ENCODE measurements at regions not wholly inside any gene's neighbourhood (a gene's known extent, or its start where the extent isn't known, plus 50 kb on each side); places are given as distances from the start of the nearest gene placed in this dataset.
"Not testable (repeated sequence)": the region's sequence is repeated elsewhere in the genome, so short reads cannot be mapped to it uniquely, and the experiment has no call there.

DNA sequence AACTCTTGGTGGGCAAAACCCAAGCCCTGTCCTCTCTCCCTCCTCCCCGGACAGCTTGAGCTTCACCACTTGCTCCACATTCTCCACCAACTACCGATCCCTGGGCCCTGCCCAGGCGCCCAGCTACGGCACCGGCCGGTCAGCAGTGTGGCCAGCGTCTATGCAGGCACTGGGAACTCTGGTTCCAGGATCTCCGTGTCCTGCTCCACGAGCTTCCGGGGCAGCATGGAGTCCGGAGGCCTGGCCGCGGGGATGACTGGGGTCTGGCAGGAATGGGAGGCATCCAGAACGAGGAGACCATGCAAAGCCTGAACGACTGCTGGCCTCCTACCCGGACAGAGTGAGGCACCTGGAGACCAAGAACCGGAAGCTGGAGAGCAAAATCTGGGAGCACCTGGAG, 68.9 kb upstream of the RTL6 start:
- no peak for TF ChIP-seq CTCF (IDR thresholded peaks at IDR 0.05; ENCODE audit: insufficient read depth, low read depth, low read length, missing control alignments)
- no peak for DNase-seq (ENCODE audit: low read depth)
- H3K4me3 ChIP-seq (ENCODE audit: low read depth, low read length), result no peak overlapping the region

DNA sequence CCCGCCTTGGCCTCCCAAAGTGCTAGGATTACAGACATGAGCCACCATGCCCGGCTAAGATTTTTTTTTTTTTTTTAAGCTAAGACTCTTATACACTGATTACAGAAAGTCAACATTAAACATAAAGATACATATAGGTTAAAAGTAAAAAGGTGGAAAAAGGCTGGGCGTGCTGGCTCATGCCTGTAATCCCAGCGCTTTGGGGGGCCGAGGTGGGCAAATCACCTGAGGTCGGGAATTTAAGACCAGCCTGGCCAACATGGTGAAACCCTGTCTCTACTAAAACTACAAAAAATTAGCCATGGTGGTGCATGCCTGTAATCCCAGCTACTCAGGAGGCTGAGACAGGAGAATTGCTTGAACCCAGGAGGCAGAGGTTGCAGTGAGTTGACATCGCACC, 64.6 kb upstream of the RTL6 start:
- DNase-seq (ENCODE audit: low read depth); H3K4me3 ChIP-seq (ENCODE audit: low read depth, low read length): not testable (repeated sequence)

- no peak for DNase-seq (ENCODE audit: low read depth)
- TF ChIP-seq CTCF (IDR thresholded peaks at IDR 0.05; ENCODE audit: insufficient read depth, low read depth, low read length, missing control alignments), result no peak
- H3K4me3 ChIP-seq (ENCODE audit: low read depth, low read length), result no peak overlapping the region
Observed at GRCh38 chr22:44561139-44561840, 63.3 kb upstream of the RTL6 start.

DNA sequence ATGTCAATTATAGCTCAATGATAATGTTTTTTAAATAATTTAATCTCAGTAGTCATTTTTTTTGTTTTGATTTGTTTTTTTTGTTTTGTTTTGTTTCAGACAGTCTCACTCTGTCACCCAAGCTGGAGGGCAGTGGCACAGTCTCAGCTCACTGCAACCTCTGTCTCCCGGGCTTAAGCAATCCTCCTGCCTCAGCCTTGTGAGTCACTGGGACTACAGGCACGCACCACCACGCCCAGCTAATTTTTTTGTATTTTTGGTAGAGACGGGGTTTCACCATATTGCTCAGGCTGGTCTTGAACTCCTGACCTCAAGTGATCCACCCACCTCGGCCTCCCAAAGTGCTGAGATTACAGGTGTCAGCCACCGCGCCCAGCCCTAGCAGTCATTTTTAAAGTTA, 60.6 kb upstream of the RTL6 start:
- DNase-seq (ENCODE audit: low read depth); H3K4me3 ChIP-seq (ENCODE audit: low read depth, low read length): not testable (repeated sequence)

- not testable (repeated sequence) for DNase-seq (ENCODE audit: low read depth); H3K4me3 ChIP-seq (ENCODE audit: low read depth, low read length)
Observed at GRCh38 chr22:44557872-44558271, 59.8 kb upstream of the RTL6 start.

GRCh38 chr22:44557064-44557748, 59.2 kb upstream of the RTL6 start:
- DNase-seq (ENCODE audit: low read depth), result no peak
- no peak for TF ChIP-seq CTCF (IDR thresholded peaks at IDR 0.05; ENCODE audit: insufficient read depth, low read depth, low read length, missing control alignments)
- no peak overlapping the region for H3K4me3 ChIP-seq (ENCODE audit: low read depth, low read length)

DNA sequence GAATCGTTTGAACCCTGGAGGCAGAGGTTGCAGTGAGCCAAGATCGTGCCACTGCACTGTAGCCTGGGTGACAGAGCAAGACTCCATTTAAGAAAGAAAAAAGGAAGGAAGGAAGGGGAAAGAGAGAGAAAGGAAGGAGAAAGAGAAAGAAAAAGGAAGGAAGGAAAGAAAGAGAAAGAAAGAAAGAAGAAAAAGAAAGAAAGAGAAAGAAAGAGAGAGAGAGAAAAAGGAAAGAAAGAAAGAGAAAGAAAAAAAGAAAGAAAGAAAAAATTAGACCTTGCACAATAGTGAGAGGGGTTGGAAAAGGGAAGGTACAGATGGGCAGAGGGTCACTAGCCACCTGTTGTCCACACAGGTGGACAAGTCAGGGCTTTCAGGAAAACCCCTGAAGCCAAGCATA, 57.6 kb upstream of the RTL6 start:
- H3K4me3 ChIP-seq (ENCODE audit: low read depth, low read length), result no peak overlapping the region
- TF ChIP-seq CTCF (IDR thresholded peaks at IDR 0.05; ENCODE audit: insufficient read depth, low read depth, low read length, missing control alignments), result no peak
- DNase-seq (ENCODE audit: low read depth), result no peak

DNA sequence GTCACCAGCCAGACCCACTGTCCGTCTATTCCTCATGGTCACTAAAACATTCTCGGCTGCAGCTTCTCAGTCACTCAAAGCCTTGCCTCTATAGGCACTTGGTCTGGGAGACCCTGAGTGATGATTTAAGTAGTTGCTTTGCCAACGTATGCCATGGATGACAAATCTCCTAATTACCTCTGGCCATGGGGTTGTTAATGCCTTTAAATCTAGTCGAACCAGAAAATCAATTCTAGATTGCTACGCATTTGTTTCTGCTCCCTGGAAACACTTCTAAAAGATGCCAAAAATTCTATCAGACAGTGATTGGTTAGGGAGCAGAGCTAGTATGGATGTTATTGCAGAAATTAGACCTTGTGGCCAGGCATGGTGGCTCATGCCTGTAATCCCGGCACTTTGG, 57.0 kb upstream of the RTL6 start:
- TF ChIP-seq CTCF (IDR thresholded peaks at IDR 0.05; ENCODE audit: insufficient read depth, low read depth, low read length, missing control alignments), result no peak
- DNase-seq (ENCODE audit: low read depth), result no peak
- H3K4me3 ChIP-seq (ENCODE audit: low read depth, low read length), result no peak overlapping the region

All from GM12865 (cell line).